Gastrocnemius medialis (tissue), 4 donors: ENCODE measurements at regions not wholly inside any gene's neighbourhood (a gene's known extent, or its start where the extent isn't known, plus 50 kb on each side); places are given as distances from the start of the nearest gene placed in this dataset.

Experiments
- ATAC-seq, 2 donors: fragments of 150-250 bp; one replicate each; pipeline ENCODE4 v1.9.1; 2016
- DNase-seq, 2 donors: peaks; one replicate each; pipeline ENCODE4 v3.0.0-alpha.2; 2019
- H3K27ac ChIP-seq, 4 donors: fragments of 200-600 bp; sonication (generic); 1 replicate in 1 of 4; 2 replicates in 3 of 4; pipeline ENCODE4 v1.5.1; 2016 to 2018; ENCODE audit warnings: mild to moderate bottlenecking in 2 of 4, moderate library complexity in 1 of 4
- H3K27me3 ChIP-seq, 3 donors: fragments of 200-600 bp; sonication (generic) in 2 of 3; 1 replicate in 1 of 3; 2 replicates in 2 of 3; pipeline versions ENCODE4 v1.5.1 to v1.6.0; 2016 to 2019; ENCODE audit warnings: mild to moderate bottlenecking in 1 of 3, moderate library complexity in 1 of 3
- H3K36me3 ChIP-seq, 2 donors: fragments of 200-600 bp; sonication (generic) in 1 of 2; one replicate each; pipeline ENCODE4 v1.5.1; 2017 to 2018
- H3K4me1 ChIP-seq, 2 donors: fragments of 200-600 bp; sonication (generic) in 1 of 2; one replicate each; pipeline ENCODE4 v1.5.1; 2016 to 2017; ENCODE audit warnings: mild to moderate bottlenecking in 2 of 2
- H3K4me3 ChIP-seq, 4 donors: fragments of 200-600 bp; sonication (generic) in 3 of 4; 1 replicate in 1 of 4; 2 replicates in 3 of 4; pipeline ENCODE4 v1.5.1; 2016 to 2019; ENCODE audit warnings: mild to moderate bottlenecking in 2 of 4
- H3K9me3 ChIP-seq, 3 donors: fragments of 200-600 bp; sonication (generic) in 2 of 3; 1 replicate in 1 of 3; 2 replicates in 2 of 3; pipeline ENCODE4 v1.5.1; 2016 to 2019
- CTCF ChIP-seq, 5 experiments: fragments of 450-650 bp in 3 of 5; fragments of 200-600 bp in 2 of 5; sonication (generic) in 2 of 5; IDR thresholded peaks in 4 of 5; conservative IDR thresholded peaks in 1 of 5; 1 replicate in 4 of 5; 2 replicates in 1 of 5; pipeline ENCODE4 v1.5.1; 2016 to 2019; ENCODE audit warnings: antibody characterized with exemption in 5 of 5, mild to moderate bottlenecking in 3 of 5, moderate library complexity in 3 of 5
- POLR2A ChIP-seq, 2 donors: fragments of 450-650 bp; IDR thresholded peaks; one replicate each; pipeline ENCODE4 v1.6.1; 2017; ENCODE audit warnings: antibody characterized with exemption in 2 of 2, mild to moderate bottlenecking in 2 of 2, moderate library complexity in 2 of 2
- in situ Hi-C, 4 donors: fragments of 200-750 bp; cut with MboI; loops; one replicate each; pipeline versions ENCODE4 v1.15.0 to v1.8.0; 2017; ENCODE audit warnings: low sequenced_read_pairs in 4 of 4
- intact Hi-C: fragments of 100-400 bp; cut with DNase I; formaldehyde crosslinking; loops from one replicate; pipeline ENCODE4 v1.15.1; 2023; ENCODE audit warnings: low total_unique reads

- DNase-seq, result no peak
- no peak for TF ChIP-seq CTCF (IDR thresholded peaks at IDR 0.05 in 4 of 5, conservative IDR thresholded peaks at IDR 0.05 in 1 of 5)
- TF ChIP-seq POLR2A (IDR thresholded peaks at IDR 0.05), result no peak
- intact Hi-C loops (no loop called here), in situ Hi-C loops (no loop called here)
- H3K36me3 ChIP-seq, result no peaks in the 10 kb centered on the region
- no peak overlapping the region for H3K4me3 ChIP-seq
- H3K27me3 ChIP-seq, result no peaks in the 10 kb centered on the region
- H3K4me1 ChIP-seq, result peaks cover 0 to 7% of the 10 kb centered on the region in 2 donors
- no peak overlapping the region for H3K27ac ChIP-seq
- H3K9me3 ChIP-seq, result no peaks in the 10 kb centered on the region
- no peak for ATAC-seq
Observed at GRCh38 chr3:69579306-69580041, 159.8 kb upstream of the MITF start.

GRCh38 chr3:69569520-69569919 lies 169.7 kb upstream of the MITF start:
- Histone ChIP-seq H3K27me3 (no peaks in the 10 kb centered on the region), H3K4me3 (no peak overlapping the region), H3K4me1 (no peaks in the 10 kb centered on the region), H3K27ac (no peak overlapping the region), H3K36me3 (no peaks in the 10 kb centered on the region), H3K9me3 (no peaks in the 10 kb centered on the region)
- ATAC-seq, result no peak
- DNase-seq, result no peak
- TF ChIP-seq POLR2A (IDR thresholded peaks at IDR 0.05) (no peak), CTCF (IDR thresholded peaks at IDR 0.05 in 4 of 5, conservative IDR thresholded peaks at IDR 0.05 in 1 of 5) (no peak)
- intact Hi-C loops (no loop called here), in situ Hi-C loops (no loop called here)

GRCh38 chr3:69568951-69569350 lies 170.3 kb upstream of the MITF start:
- ATAC-seq, result no peak
- Histone ChIP-seq H3K4me1 (no peaks in the 10 kb centered on the region), H3K4me3 (no peak overlapping the region), H3K9me3 (no peaks in the 10 kb centered on the region), H3K27ac (no peak overlapping the region), H3K27me3 (no peaks in the 10 kb centered on the region), H3K36me3 (no peaks in the 10 kb centered on the region)
- in situ Hi-C loops, result no loop called here
- intact Hi-C loops, result no loop called here
- TF ChIP-seq CTCF (IDR thresholded peaks at IDR 0.05 in 4 of 5, conservative IDR thresholded peaks at IDR 0.05 in 1 of 5) (no peak), POLR2A (IDR thresholded peaks at IDR 0.05) (no peak)
- DNase-seq, result no peak

GRCh38 chr3:69568458-69568857 lies 170.8 kb upstream of the MITF start:
- intact Hi-C loops (no loop called here), in situ Hi-C loops (no loop called here)
- H3K36me3 ChIP-seq, result no peaks in the 10 kb centered on the region
- ATAC-seq (no peak), DNase-seq (no peak)
- H3K27ac ChIP-seq, result no peak overlapping the region
- no peak for TF ChIP-seq CTCF (IDR thresholded peaks at IDR 0.05 in 4 of 5, conservative IDR thresholded peaks at IDR 0.05 in 1 of 5)
- no peak for TF ChIP-seq POLR2A (IDR thresholded peaks at IDR 0.05)
- no peaks in the 10 kb centered on the region for H3K9me3 ChIP-seq
- H3K27me3 ChIP-seq, result no peaks in the 10 kb centered on the region
- no peaks in the 10 kb centered on the region for H3K4me1 ChIP-seq
- H3K4me3 ChIP-seq, result no peak overlapping the region

GRCh38 chr3:69567710-69568052 lies 171.6 kb upstream of the MITF start:
- Histone ChIP-seq H3K27me3 (no peaks in the 10 kb centered on the region), H3K4me1 (no peaks in the 10 kb centered on the region), H3K27ac (no peak overlapping the region), H3K4me3 (no peak overlapping the region), H3K9me3 (no peaks in the 10 kb centered on the region), H3K36me3 (no peaks in the 10 kb centered on the region)
- TF ChIP-seq CTCF (IDR thresholded peaks at IDR 0.05 in 4 of 5, conservative IDR thresholded peaks at IDR 0.05 in 1 of 5) (no peak), POLR2A (IDR thresholded peaks at IDR 0.05) (no peak)
- DNase-seq (no peak), ATAC-seq (no peak)
- in situ Hi-C loops, result no loop called here
- intact Hi-C loops, result no loop called here
